Astrocyte (in vitro differentiated cells and primary cell): ENCODE measurements at regions not wholly inside any gene's neighbourhood (a gene's known extent, or its start where the extent isn't known, plus 50 kb on each side); places are given as distances from the start of the nearest gene placed in this dataset.

Source experiments
- DNase-seq: peaks from one replicate; pipeline ENCODE4 v3.0.0-alpha.2; 2010; ENCODE audit warnings: low read depth
- FAIRE-seq: peaks from 2 replicates; lab custom pipeline; 2011; peaks lifted over from hg19 to GRCh38; lab: Jason Lieb, UNC
- H2AFZ ChIP-seq: 2 replicates; pipeline ENCODE4 v1.6.0; 2012; ENCODE audit warnings: low read depth, low read length, inconsistent platforms
- H3K27ac ChIP-seq: 2 replicates; pipeline ENCODE4 v1.5.1; 2011; ENCODE audit warnings: low read depth, low read length, inconsistent platforms
- H3K27me3 ChIP-seq: 2 replicates; pipeline ENCODE4 v1.6.0; 2011; ENCODE audit warnings: low read length, inconsistent platforms; ENCODE audit not compliant: insufficient read depth
- H3K36me3 ChIP-seq: 2 replicates; pipeline ENCODE4 v1.5.1; 2011; ENCODE audit warnings: low read length, inconsistent platforms; ENCODE audit not compliant: insufficient read depth
- H3K4me1 ChIP-seq: 2 replicates; pipeline ENCODE4 v1.5.1; 2011; ENCODE audit warnings: low read length, inconsistent platforms; ENCODE audit not compliant: insufficient read depth
- H3K4me2 ChIP-seq: 2 replicates; pipeline ENCODE4 v1.6.0; 2012; ENCODE audit warnings: low read length, inconsistent platforms
- H3K4me3 ChIP-seq: 2 replicates; pipeline ENCODE4 v1.5.1; 2011; ENCODE audit warnings: low read depth, mild to moderate bottlenecking, low read length, inconsistent platforms; ENCODE audit not compliant: insufficient read depth
- H3K79me2 ChIP-seq: 2 replicates; pipeline ENCODE4 v1.6.0; 2012; ENCODE audit warnings: mild to moderate bottlenecking, low read length, inconsistent platforms; ENCODE audit not compliant: insufficient read depth
- H3K9ac ChIP-seq: 2 replicates; pipeline ENCODE4 v1.6.0; 2012; ENCODE audit warnings: mild to moderate bottlenecking, low read length, inconsistent platforms
- H3K9me3 ChIP-seq: 2 replicates; pipeline ENCODE4 v1.5.1; 2012; ENCODE audit warnings: low read depth, mild to moderate bottlenecking, low read length, inconsistent platforms; ENCODE audit not compliant: insufficient read depth
- H4K20me1 ChIP-seq: 2 replicates; pipeline ENCODE4 v1.6.0; 2012; ENCODE audit warnings: low read length, inconsistent platforms; ENCODE audit not compliant: insufficient read depth
- H3K27ac Mint-ChIP-seq: one replicate; pipeline ENCODE4 v1.8.0; 2021; ENCODE audit warnings: mild to moderate bottlenecking, mixed read lengths; ENCODE audit not compliant: unreplicated experiment
- H3K27me3 Mint-ChIP-seq: one replicate; pipeline ENCODE4 v1.8.0; 2021; ENCODE audit warnings: low read depth, mixed read lengths; ENCODE audit not compliant: unreplicated experiment
- H3K36me3 Mint-ChIP-seq: one replicate; pipeline ENCODE4 v1.8.0; 2021; ENCODE audit warnings: low read depth, mixed read lengths; ENCODE audit not compliant: unreplicated experiment
- H3K4me1 Mint-ChIP-seq: one replicate; pipeline ENCODE4 v1.8.0; 2021; ENCODE audit warnings: low read depth, mixed read lengths; ENCODE audit not compliant: unreplicated experiment
- H3K4me3 Mint-ChIP-seq: one replicate; pipeline ENCODE4 v1.8.0; 2021; ENCODE audit warnings: mild to moderate bottlenecking, moderate library complexity, mixed read lengths; ENCODE audit not compliant: unreplicated experiment
- H3K9me3 Mint-ChIP-seq: one replicate; pipeline ENCODE4 v1.8.0; 2021; ENCODE audit warnings: mild to moderate bottlenecking, mixed read lengths; ENCODE audit not compliant: unreplicated experiment
- CTCF ChIP-seq: IDR thresholded peaks from 2 replicates; pipeline ENCODE4 v1.5.1; 2011; ENCODE audit warnings: low read depth, mild to moderate bottlenecking, inconsistent platforms, low read length, moderate library complexity; ENCODE audit not compliant: insufficient read depth
- EZH2 ChIP-seq: IDR thresholded peaks from 2 replicates; pipeline ENCODE4 v1.6.1; 2012; ENCODE audit warnings: mild to moderate bottlenecking, low read length, inconsistent platforms; ENCODE audit not compliant: insufficient read depth

- Mint-ChIP-seq H3K27ac (no peak overlapping the region), H3K4me1 (no peaks in the 10 kb centered on the region), H3K36me3 (no peaks in the 10 kb centered on the region), H3K27me3 (no peaks in the 10 kb centered on the region), H3K4me3 (no peak overlapping the region), H3K9me3 (no peaks in the 10 kb centered on the region)
- no peaks in the 10 kb centered on the region for H4K20me1 ChIP-seq
- no peaks in the 10 kb centered on the region for H3K79me2 ChIP-seq
- H2AFZ ChIP-seq: no peak overlapping the region
- no peak overlapping the region for H3K4me2 ChIP-seq
- DNase-seq: no peak
- no peak for FAIRE-seq
- H3K27me3 ChIP-seq: no peaks in the 10 kb centered on the region
- no peak overlapping the region for H3K9ac ChIP-seq
- TF ChIP-seq EZH2: no peak
- no peak for TF ChIP-seq CTCF
- H3K36me3 ChIP-seq: no peaks in the 10 kb centered on the region
- no peaks in the 10 kb centered on the region for H3K9me3 ChIP-seq
- no peaks in the 10 kb centered on the region for H3K4me1 ChIP-seq
- H3K4me3 ChIP-seq: no peak overlapping the region
- no peak overlapping the region for H3K27ac ChIP-seq
Observed at GRCh38 chr10:61124756-61125530, 181.0 kb upstream of the RHOBTB1 start.

GRCh38 chr10:61120805-61121204, 176.8 kb upstream of the RHOBTB1 start:
- no peak overlapping the region for H3K27ac Mint-ChIP-seq
- Histone ChIP-seq H3K9ac (no peak overlapping the region), H3K79me2 (no peaks in the 10 kb centered on the region), H3K27me3 (no peaks in the 10 kb centered on the region), H3K4me2 (no peak overlapping the region), H3K4me1 (no peaks in the 10 kb centered on the region), H3K36me3 (no peaks in the 10 kb centered on the region), H4K20me1 (no peaks in the 10 kb centered on the region), H3K9me3 (no peaks in the 10 kb centered on the region), H2AFZ (no peak overlapping the region), H3K4me3 (no peak overlapping the region), H3K27ac (no peak overlapping the region)
- no peaks in the 10 kb centered on the region for H3K9me3 Mint-ChIP-seq
- DNase-seq (no peak), FAIRE-seq (no peak)
- TF ChIP-seq EZH2: no peak
- TF ChIP-seq CTCF: no peak
- no peaks in the 10 kb centered on the region for H3K27me3 Mint-ChIP-seq
- H3K4me3 Mint-ChIP-seq: no peak overlapping the region
- no peaks in the 10 kb centered on the region for H3K4me1 Mint-ChIP-seq
- no peaks in the 10 kb centered on the region for H3K36me3 Mint-ChIP-seq

- no peaks in the 10 kb centered on the region for H3K4me1 Mint-ChIP-seq
- no peak overlapping the region for H3K27ac Mint-ChIP-seq
- Histone ChIP-seq H3K4me1 (no peaks in the 10 kb centered on the region), H3K4me2 (no peak overlapping the region), H3K9me3 (no peaks in the 10 kb centered on the region), H3K27me3 (no peaks in the 10 kb centered on the region), H3K79me2 (no peaks in the 10 kb centered on the region), H3K36me3 (no peaks in the 10 kb centered on the region), H3K4me3 (no peak overlapping the region), H2AFZ (no peak overlapping the region), H3K9ac (no peak overlapping the region), H3K27ac (no peak overlapping the region), H4K20me1 (no peaks in the 10 kb centered on the region)
- no peaks in the 10 kb centered on the region for H3K27me3 Mint-ChIP-seq
- TF ChIP-seq EZH2: no peak
- no peak for TF ChIP-seq CTCF
- H3K36me3 Mint-ChIP-seq: no peaks in the 10 kb centered on the region
- FAIRE-seq (no peak), DNase-seq (no peak)
- no peak overlapping the region for H3K4me3 Mint-ChIP-seq
- no peaks in the 10 kb centered on the region for H3K9me3 Mint-ChIP-seq
Observed at GRCh38 chr10:61119573-61119972, 175.6 kb upstream of the RHOBTB1 start.
